RWPE2 (cell line): ENCODE measurements at regions not wholly inside any gene's neighbourhood (a gene's known extent, or its start where the extent isn't known, plus 50 kb on each side); places are given as distances from the start of the nearest gene placed in this dataset.

Experiments
- ATAC-seq: fragments of 200-7000 bp; cut with Tn5 transposase; 3 replicates; pipeline ENCODE4 v1.9.1; 2021; ENCODE audit warnings: low read depth
- DNase-seq: peaks from one replicate; pipeline ENCODE4 v3.0.0-alpha.2; 2020; ENCODE audit warnings: low spot score
- H3K27ac ChIP-seq: fragments of 450-650 bp; 2 replicates; pipeline ENCODE4 v1.5.1; 2017; ENCODE audit warnings: mild to moderate bottlenecking; ENCODE audit not compliant: poor library complexity, severe bottlenecking
- H3K27me3 ChIP-seq: fragments of 250-450 bp; sonication (Bioruptor Pico); 2 replicates; pipeline ENCODE4 v1.5.1; 2021; ENCODE audit warnings: mild to moderate bottlenecking, moderate library complexity; ENCODE audit not compliant: insufficient read depth, poor library complexity, severe bottlenecking
- H3K36me3 ChIP-seq: fragments of 250-450 bp; sonication (Bioruptor Pico); 2 replicates; pipeline ENCODE4 v1.5.1; 2020; ENCODE audit warnings: low read depth, mild to moderate bottlenecking, moderate library complexity
- H3K4me1 ChIP-seq: fragments of 250-450 bp; sonication (Bioruptor Pico); 2 replicates; pipeline ENCODE4 v1.5.1; 2021; ENCODE audit warnings: mild to moderate bottlenecking, moderate library complexity; ENCODE audit not compliant: insufficient read depth, poor library complexity, severe bottlenecking
- H3K4me3 ChIP-seq: fragments of 250-450 bp; sonication (Bioruptor Pico); 2 replicates; pipeline ENCODE4 v1.5.1; 2021; ENCODE audit warnings: mild to moderate bottlenecking, moderate library complexity; ENCODE audit not compliant: severe bottlenecking
- H3K9me3 ChIP-seq: fragments of 250-450 bp; sonication (Bioruptor Pico); 2 replicates; pipeline ENCODE4 v1.5.1; 2021; ENCODE audit warnings: mild to moderate bottlenecking, moderate library complexity; ENCODE audit not compliant: severe bottlenecking
- CTCF ChIP-seq: fragments of 450-650 bp; IDR thresholded peaks from one replicate; pipeline ENCODE4 v1.5.1; 2017; ENCODE audit warnings: mild to moderate bottlenecking, moderate library complexity; ENCODE audit not compliant: poor library complexity, severe bottlenecking

GRCh38 chr4:126051689-126052424 lies 737.1 kb downstream of the FAT4 start:
- H3K4me3 ChIP-seq: no peak overlapping the region
- peak; percentile 10 for TF ChIP-seq CTCF
- no peak for DNase-seq
- H3K9me3 ChIP-seq: no peaks in the 10 kb centered on the region
- ATAC-seq: peak; percentile 63; the same call in 2 of the 3 replicates
- H3K4me1 ChIP-seq: no peaks in the 10 kb centered on the region
- no peaks in the 10 kb centered on the region for H3K27me3 ChIP-seq
- H3K27ac ChIP-seq: no peak overlapping the region
- H3K36me3 ChIP-seq: no peaks in the 10 kb centered on the region

GRCh38 chr4:126056116-126056650 lies 741.4 kb downstream of the FAT4 start:
- no peaks in the 10 kb centered on the region for H3K9me3 ChIP-seq
- no peak overlapping the region for H3K27ac ChIP-seq
- peaks cover 4% of the 10 kb centered on the region for H3K4me1 ChIP-seq
- no peak overlapping the region for H3K4me3 ChIP-seq
- H3K36me3 ChIP-seq: no peaks in the 10 kb centered on the region
- DNase-seq (no peak), ATAC-seq (no peak)
- no peak for TF ChIP-seq CTCF
- H3K27me3 ChIP-seq: no peaks in the 10 kb centered on the region

DNA sequence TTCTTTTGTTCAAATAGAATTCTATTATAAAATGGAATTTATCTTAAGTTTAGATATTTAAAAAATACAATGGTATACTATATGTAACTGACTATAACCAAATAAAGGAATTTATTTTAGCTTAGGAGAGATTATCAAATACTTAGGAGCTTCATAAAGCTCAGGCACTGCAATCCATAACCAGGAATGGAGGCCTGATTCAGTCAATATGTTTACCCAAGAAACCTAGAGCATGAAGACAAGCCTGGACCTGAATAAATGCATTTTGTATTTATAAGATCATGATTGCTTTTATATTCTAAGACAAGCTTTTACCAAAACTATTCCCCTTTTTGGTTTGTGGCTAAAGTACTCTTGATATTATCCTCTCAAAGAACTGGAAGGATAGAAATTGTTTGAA lies 742.6 kb downstream of the FAT4 start:
- Histone ChIP-seq H3K27me3 (no peaks in the 10 kb centered on the region), H3K4me1 (peaks cover 4% of the 10 kb centered on the region), H3K27ac (no peak overlapping the region), H3K36me3 (no peaks in the 10 kb centered on the region), H3K4me3 (no peak overlapping the region), H3K9me3 (no peaks in the 10 kb centered on the region)
- TF ChIP-seq CTCF: no peak
- no peak for DNase-seq
- no peak for ATAC-seq

GRCh38 chr4:126058596-126058995 lies 743.8 kb downstream of the FAT4 start:
- Histone ChIP-seq H3K4me3 (no peak overlapping the region), H3K27ac (no peak overlapping the region), H3K4me1 (peaks cover 4% of the 10 kb centered on the region), H3K27me3 (no peaks in the 10 kb centered on the region), H3K9me3 (no peaks in the 10 kb centered on the region), H3K36me3 (no peaks in the 10 kb centered on the region)
- ATAC-seq: no peak
- DNase-seq: no peak
- no peak for TF ChIP-seq CTCF

- Histone ChIP-seq H3K4me3 (no peak overlapping the region), H3K4me1 (peaks cover 4% of the 10 kb centered on the region), H3K9me3 (no peaks in the 10 kb centered on the region), H3K36me3 (no peaks in the 10 kb centered on the region), H3K27ac (no peak overlapping the region), H3K27me3 (no peaks in the 10 kb centered on the region)
- DNase-seq (no peak), ATAC-seq (no peak)
- TF ChIP-seq CTCF: no peak
Measured at GRCh38 chr4:126061655-126062054, 746.9 kb downstream of the FAT4 start.
